GM18867 (cell line): ENCODE measurements at regions not wholly inside any gene's neighbourhood (a gene's known extent, or its start where the extent isn't known, plus 50 kb on each side); places are given as distances from the start of the nearest gene placed in this dataset.

ENCODE experiments used
- ATAC-seq: cut with Tn5 transposase; IDR thresholded peaks from one replicate; pipeline ENCODE4 v1.9.1; 2021; ENCODE audit warnings: mild to moderate bottlenecking, moderate library complexity; ENCODE audit not compliant: unreplicated experiment

DNA sequence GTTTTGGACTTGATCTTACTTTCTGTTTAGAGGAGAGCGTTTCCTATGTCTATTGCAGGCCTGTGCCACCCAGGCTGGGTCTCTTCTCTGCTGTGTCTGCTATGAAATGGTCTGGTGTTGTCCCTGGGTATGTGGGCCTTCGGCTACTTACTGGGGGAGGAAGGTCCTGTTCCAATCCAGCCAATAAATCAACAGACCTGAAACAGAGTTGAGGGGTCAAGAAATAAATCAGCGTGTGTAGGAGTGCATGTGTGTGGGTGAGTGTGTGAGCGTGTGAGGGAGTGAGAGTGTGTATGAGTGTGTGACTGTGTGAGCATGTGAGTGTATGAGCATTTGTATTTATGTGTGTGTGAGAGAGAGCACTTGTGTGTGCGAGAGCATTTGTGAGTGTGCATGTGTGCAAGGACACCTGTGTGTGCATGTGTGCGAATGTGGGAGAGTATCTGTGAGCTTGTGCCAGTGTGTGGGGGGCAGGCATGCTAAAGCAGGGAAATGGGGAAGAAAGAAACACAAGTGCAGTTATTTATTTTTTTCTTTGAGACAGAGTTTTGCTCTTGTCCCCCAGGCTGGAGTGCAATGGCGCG, 86.3 kb upstream of the PMEPA1 start:
- ATAC-seq: no peak

DNA sequence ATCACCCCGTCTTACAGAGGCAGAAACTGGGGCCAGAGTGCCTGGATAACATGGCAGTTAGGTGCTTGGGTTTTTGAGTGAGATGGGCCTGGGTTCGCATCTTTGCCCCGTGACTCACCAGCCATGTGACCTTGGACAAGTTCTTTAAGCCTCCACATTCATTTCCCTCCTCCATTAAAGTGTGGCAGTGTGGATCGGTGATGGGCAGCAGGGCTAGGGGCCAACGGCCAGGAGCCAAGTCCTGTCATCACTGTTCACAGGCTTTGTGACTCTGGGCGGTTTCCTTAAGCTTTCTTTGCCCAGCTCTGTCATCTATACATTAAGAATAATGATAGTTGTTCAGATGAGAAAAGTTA, 85.5 kb upstream of the PMEPA1 start:
- no peak for ATAC-seq

DNA sequence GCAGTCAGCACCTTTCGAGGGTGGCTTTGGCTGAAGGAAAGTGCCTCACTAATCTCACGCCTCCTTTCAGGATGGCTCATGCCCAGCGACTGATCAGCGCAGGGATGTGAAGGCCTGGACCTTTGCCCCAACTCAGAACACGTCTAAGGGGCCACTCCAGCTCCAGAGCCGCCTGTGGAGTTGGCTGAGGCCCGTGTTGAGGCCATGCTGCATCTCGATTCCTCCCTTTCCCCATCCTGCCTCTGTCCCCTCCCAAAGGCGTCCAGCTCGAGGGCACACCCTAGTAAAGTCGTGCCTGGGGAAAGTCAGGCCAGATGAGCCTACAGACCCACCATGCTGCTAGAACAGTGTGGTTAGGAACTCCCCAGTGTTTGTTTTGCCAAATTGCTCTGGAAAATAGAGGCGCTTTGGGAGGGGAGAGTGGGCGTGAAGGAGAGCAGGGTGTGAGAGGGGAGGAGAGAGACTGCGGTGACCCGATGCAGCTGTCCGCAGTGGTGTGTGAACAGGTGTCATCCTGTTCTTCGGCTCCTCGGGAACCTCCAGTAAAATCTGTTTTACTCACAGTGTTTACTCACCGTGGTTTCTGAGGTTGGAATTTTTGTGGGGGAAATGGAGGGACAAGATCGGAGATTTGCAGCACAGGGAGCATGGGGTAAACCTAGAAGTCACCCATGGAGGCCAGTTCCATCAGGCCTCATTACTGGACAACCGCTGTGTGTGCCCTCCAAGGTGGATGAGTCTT, 85.0 kb upstream of the PMEPA1 start:
- ATAC-seq: no peak

DNA sequence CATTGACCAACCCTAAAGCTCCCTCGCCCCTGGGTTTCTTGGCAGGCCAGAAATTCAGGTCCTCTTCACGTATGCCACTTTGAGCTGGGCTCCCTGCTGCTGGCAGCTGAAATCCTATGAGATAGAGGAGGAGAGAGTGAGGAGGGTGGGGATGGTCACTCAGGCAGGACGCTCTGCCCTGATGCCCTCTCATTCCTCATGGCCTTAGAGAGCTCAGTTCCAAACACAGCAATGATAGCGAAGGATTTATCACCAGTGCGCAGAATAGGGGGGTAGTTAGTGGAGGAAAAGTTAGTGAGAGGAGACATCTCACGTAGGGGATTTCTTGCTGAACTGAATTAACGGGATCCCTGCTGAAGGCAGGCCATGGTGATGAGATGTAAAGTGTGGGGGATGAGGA, 84.2 kb upstream of the PMEPA1 start:
- no peak for ATAC-seq

DNA sequence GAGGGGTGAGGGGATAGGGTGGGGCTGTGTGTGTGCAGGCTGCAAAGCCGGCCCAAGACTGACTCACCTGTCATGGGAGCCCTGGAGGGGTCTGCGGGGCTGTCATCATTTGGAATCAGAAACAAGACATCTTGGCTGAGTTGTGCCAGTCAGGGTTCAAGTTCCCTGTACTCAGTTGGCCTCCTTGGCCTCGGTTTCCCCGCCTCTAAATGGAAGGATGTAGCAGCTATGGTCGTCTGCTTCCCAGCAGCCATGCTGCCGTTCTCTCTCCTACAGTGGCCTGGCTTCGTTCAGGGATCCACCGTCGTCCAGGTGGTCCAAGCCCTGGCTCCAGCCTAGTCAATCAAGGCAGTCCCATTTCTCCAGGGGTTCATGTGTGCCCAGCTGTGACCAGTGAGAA, 83.6 kb upstream of the PMEPA1 start:
- ATAC-seq: no peak

DNA sequence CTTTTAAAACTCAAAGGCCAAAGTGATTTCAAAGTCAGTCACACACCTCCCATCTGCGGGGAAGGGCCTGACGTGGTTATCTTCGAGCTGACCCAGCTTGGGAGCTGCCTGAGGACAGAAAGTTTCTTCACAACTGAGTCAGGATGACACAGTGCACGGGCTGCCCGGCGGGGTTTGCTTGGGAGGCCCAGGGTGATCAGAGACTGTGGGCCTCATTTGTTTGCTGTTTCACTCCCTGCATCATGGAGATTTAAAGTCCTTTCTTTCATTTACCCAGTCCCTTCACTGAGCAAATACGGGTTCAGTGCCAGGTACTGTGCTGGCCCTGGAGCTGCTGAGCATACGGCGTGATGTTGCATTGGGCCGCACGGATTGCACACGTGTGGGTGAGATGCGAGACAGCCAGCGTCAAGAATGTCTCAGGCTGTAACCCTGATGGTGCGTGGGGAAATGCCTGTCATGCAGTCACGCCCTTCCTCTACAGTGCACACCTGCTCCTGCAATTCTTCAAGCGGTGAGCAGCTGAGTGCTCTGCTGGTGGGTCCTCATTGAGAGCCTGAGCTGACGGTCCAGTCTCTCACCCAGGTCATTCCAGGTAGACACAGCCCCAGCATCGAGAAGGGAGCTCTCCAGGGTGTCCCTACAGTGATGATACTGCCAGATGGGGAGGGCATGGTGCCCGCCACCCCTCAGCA, 82.7 kb upstream of the PMEPA1 start:
- no peak for ATAC-seq

DNA sequence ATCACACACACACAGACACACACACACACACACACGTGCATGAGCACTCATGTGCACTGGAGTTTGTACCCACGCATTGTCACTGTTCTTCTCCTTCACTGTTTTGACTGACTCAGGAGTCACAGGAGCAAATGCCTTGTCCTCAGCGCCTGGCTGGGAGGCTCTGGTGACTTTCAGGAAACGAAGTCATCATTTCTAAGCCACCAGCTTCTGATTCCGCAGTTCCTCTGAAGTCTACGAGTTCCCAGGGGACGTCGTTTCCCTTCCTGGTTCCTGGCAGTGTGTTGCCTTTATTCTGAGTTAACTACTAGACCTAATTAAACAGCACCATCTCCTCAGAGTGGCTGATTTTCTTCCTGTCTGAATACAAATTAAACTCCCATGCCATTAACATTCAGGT, 82.2 kb upstream of the PMEPA1 start:
- ATAC-seq: no peak

DNA sequence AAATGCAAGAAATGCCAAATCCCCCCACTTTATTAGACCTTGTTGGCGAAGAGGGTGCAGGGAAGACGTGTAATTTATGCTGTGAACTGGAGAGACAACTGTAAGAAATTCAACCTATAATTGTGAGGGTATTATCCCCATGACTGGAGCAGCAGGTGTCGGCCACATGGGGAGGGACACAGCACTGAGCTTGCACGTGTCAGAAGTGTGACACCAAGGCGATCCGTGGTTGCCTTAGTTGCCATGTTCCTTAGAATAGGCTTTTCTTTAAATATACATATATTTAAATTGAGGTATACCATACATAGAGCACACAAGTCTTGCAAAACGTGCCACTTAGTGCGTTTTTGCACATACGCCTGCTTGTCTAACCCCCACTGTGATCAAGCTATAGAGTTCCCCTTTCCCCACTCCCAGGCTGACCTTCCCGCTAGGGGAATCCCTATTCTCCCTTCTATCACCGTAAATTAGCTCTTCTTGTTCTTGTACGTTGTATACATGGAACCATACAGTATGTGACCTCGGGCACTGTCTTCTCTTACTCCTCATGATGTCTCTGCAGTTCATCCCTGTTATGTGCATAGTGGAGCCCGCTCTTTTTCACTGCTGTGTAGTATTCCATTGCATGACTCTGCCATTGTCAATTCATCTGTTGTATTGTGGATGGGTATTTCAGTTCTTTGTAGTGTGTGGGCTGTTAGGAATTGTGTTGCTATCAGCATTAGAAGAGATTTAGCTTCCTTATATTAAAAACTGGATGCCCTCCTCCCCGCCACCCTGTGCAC, 81.6 kb upstream of the PMEPA1 start:
- no peak for ATAC-seq

DNA sequence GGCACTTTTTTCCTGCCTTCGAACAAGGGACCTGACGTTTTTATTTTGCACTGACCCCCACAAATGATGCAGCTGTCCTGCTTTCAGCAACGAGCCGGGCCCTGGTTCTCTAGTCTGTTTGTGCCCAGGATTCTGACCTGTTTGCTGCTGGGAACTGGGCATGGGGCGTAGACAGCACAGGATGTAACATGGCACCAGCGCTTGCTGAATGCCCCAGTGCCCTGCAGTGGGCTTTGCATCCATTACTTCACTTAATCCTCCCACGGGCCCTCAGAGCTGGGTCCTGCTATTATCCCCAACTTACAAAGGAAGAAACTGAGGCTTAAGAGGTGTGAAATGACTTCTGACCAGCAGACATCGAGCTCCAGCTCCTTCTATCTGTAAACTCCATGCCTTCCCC, 80.4 kb upstream of the PMEPA1 start:
- no peak for ATAC-seq

DNA sequence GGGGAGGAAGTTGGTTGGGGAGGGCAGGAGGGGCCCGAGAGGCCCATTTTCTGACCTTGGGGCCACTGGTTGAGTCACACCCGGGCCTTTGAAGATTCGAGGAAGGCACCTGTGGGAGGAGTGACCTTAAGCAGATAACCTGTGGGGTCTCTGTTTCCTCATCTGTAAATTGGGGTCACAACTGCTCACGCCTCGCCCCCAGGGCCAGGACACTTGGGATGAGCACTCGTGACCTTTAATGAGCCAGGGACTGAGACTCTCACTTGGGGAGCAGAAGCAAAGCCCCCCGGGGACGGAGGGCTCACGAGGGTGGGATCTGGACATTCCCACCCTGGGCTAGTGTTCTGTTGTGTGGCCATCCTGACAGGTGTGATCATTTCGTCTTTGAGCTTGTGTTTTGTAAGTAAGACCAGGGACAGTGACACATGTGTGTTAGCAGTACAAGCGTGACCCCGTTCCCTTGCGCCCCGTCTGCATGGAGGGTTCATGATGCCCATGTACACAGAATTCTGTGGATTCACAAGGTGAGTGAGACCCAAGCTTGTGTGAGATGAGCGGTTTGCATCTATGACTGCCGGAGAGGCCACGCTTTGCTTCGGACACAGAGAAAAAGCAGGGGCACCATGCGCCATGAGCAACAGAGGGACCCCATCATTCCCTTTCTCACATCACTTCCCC, 79.3 kb upstream of the PMEPA1 start:
- no peak for ATAC-seq

DNA sequence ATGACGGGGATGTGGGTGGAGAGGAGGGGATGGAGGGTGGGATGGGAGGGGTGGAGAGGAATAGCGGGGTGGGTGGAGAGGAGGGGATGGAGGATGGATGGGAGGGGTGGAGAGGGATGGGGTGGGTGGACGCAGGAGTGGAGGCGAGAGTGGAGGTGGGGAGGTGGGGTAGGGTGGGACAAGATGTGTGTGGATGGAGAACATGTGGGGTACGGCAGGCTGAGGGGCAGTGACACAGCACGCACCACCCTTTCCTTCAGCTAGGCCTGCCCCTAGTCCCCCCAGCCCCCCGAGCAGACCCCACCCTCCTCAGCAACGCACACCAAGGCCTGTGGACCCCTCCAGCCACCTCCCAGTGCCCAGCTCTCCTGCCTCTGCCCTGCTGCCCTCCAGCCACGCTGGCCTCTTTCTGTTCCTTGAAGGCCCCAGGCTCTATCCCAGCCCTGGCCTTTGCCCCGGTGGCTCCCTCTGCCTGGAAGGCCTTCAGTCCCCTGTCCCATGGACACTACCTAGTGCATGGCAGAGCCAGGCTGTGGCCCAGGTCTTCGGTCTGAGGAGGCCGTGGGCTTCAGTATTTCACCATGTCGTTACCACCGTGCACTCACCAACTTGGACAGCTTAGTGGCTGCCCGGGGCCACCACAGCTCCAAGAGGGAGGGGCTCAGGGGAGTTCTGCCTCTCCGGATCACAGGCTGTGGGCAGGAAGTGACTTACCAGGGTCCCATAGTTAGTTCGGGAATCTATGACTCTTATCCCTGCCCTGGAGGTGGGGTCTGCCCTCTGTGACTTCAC, 78.4 kb upstream of the PMEPA1 start:
- no peak for ATAC-seq

DNA sequence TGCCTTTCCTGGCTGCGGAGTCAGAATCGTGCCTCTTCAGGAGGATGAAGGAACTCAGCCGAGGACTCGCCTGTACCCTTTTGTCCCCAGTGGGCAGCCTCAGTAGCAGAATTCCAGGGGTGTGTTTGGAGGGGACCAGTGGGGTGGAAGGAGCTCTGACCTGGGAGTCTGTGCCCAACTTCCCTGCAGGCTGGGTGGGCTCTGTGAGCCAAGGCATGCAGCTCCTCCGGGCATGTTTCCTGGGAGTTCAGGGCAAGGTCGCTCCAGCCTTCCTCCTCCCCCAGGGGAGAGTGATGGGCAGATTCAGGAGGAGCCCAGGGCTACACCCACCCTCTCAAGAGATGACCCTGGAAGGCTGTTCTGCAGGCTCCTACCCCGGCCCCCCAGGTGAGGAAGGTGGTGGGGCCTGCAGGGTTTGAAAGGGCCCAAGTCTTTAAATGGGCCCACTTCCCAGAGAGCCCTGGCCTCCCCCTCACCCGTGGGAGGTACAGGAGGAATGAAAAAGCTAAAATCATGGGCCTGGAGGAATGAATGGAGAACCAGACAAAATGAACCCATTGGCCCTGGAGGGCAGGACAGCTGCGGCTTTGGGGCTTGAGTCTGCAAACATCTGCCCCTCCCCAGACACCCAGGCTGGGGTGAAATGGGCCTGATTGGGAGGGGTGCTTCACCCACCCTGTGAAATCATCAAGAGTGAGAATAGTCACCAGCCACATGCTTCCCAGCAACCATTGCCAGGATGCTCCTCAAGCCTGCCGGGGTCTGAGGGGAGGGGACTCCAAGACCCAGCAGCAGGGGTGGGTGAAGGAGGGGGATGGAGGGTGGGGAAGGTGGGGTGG, 77.6 kb upstream of the PMEPA1 start:
- no peak for ATAC-seq

DNA sequence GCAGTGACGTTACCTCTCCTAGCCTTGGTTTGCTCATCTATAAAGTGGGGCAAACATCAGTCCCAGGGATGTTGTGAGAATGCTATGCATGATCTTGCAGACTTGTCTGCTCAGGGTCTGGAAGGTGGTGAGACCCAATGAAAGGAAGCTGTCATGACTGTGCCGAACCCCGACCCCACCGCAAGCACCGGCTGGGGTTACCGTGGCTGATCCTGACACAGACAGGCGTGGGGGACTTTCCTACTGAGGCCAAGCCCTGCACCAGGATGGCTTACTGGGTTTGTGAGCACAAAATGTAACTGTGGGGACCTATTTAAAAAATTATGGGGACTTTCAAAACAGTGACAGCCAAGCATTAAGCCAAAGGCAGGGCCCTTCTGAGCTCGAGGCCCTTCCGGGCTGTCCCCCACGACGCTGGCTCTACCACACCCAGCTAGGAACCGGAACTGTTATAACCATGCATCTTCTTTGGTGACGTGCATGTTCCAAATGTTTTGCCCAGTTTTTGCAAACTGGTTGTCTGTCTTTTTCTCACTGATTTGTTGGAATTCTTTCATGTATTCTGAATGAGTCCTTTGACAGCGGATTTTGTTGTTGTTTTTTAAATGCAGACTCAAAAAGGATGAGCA, 76.6 kb upstream of the PMEPA1 start:
- ATAC-seq: no peak

DNA sequence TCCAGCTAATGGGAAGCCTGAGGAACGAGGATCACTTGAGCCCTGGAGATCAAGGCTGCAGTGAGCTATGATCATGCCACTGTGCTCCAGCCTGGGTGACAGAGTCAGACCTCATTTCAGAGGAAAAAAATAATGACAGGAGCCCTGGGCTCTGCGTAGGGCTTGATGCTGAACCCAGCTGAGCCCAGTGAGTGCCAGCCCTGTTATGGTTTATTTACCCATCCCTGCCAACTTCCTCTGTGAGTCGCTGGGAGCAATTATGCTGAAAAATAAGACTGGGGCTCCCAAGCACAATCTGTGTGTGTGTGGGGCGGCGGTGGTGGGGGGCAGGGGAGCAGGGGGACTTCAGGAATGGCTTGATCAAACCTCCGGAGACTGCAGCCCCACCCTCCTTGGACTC, 75.9 kb upstream of the PMEPA1 start:
- ATAC-seq: no peak

DNA sequence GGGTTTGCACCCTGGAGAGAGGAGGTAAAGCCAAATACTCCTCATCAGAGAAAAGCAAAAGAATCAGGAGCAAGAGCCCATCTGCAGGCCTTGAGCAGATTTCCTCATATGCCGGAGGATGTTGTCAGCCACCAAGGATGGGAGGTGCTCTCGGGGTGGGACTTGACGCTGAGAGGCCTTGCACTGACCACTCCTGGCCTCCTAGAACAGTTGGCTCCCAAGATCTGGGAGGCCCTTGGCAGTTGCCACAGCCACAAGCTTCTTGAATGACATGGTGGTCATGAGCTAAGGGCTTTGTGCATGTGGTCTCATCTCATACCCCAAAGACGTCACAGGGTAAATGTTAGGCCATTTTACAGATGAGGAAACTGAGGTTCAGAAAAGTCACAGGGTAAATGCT, 75.2 kb upstream of the PMEPA1 start:
- no peak for ATAC-seq

DNA sequence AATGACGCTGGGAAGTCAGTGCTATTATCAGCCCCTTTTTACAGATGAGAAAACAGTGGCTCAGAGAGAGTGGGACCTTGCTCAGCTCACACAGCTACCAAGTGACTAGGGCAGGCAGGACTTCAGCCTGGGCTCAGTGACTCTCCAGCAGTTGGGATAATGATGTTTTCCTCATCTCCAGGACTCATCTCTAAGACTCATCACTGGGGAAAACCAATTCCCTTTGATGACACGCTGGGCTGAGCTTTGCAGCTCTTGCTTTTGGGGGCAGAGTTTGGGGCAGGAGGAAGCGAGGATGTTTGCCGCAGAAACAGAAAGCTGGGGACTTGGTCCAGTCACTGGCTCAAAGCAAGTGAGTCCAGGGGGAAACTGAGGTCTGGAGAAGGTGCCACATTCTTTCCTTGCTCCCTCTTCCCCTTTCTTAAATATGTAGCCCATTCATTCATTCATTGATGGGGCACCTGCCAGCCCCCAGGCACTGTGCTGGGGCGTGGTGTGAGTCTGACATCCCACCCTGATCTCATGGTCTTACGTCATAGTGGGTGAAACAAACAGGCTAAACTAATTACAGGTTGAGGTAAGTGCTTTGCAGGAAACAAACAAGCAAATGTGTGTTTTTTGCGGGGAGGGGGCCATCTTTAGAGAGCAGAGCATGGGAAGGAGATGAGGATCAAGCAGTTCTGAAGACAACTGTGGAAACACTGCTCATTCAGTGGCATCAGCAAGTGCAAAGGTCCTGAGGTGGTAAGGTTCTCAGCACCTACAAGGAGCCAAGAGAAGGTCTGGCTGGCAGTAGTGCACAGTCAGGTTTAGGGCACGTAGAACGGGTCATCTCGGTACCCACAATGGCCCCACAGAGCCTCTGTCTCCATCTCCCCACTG, 74.4 kb upstream of the PMEPA1 start:
- ATAC-seq: no peak

DNA sequence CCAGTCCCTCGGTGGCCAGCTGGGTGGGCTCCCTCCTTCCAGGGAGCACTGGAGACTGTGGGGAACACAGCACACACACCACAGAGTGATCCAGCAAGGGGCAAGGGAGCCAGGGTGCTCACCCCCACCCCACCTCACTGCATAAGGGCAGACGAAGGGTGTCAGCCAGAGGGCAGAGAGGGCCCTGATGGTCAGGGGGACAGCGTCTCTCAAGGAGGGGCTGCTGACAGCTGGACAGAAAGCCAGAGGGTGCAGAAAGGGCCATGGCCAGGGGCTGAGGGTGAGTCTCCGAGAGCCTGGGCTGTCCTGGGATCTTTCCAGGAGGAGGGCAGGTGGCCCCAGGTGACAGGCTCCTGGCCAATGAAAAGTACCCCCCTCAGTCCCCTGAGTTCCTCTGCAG, 73.4 kb upstream of the PMEPA1 start:
- ATAC-seq: no peak

DNA sequence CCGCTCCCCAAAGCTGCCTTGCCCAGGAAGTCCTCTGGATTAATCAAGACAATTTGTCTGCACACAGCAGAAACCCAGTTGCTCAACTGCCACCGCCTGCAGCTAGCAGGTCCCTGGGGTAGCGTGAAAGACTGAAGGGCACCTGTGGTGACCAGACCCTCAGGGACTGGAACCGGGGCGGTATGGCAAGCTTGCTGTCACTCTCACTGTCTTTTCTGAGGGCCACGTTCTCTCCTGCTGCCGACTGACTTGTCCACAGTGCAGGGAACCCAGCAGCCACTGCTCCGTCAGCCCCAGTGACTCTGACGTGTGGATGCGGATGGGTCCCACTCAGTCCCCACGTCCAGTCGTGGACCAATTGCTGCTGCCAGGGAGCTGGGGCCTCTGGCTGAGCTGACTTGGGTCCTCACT, 72.8 kb upstream of the PMEPA1 start:
- ATAC-seq: no peak
